Astrocyte (in vitro differentiated cells and primary cell): ENCODE measurements at regions not wholly inside any gene's neighbourhood (a gene's known extent, or its start where the extent isn't known, plus 50 kb on each side); places are given as distances from the start of the nearest gene placed in this dataset.

ENCODE experiments used
- DNase-seq: peaks from one replicate; pipeline ENCODE4 v3.0.0-alpha.2; 2010; ENCODE audit warnings: low read depth
- FAIRE-seq: peaks from 2 replicates; lab custom pipeline; 2011; peaks lifted over from hg19 to GRCh38; lab: Jason Lieb, UNC
- H2AFZ ChIP-seq: 2 replicates; pipeline ENCODE4 v1.6.0; 2012; ENCODE audit warnings: low read depth, low read length, inconsistent platforms
- H3K27ac ChIP-seq: 2 replicates; pipeline ENCODE4 v1.5.1; 2011; ENCODE audit warnings: low read depth, low read length, inconsistent platforms
- H3K27me3 ChIP-seq: 2 replicates; pipeline ENCODE4 v1.6.0; 2011; ENCODE audit warnings: low read length, inconsistent platforms; ENCODE audit not compliant: insufficient read depth
- H3K36me3 ChIP-seq: 2 replicates; pipeline ENCODE4 v1.5.1; 2011; ENCODE audit warnings: low read length, inconsistent platforms; ENCODE audit not compliant: insufficient read depth
- H3K4me1 ChIP-seq: 2 replicates; pipeline ENCODE4 v1.5.1; 2011; ENCODE audit warnings: low read length, inconsistent platforms; ENCODE audit not compliant: insufficient read depth
- H3K4me2 ChIP-seq: 2 replicates; pipeline ENCODE4 v1.6.0; 2012; ENCODE audit warnings: low read length, inconsistent platforms
- H3K4me3 ChIP-seq: 2 replicates; pipeline ENCODE4 v1.5.1; 2011; ENCODE audit warnings: low read depth, mild to moderate bottlenecking, low read length, inconsistent platforms; ENCODE audit not compliant: insufficient read depth
- H3K79me2 ChIP-seq: 2 replicates; pipeline ENCODE4 v1.6.0; 2012; ENCODE audit warnings: mild to moderate bottlenecking, low read length, inconsistent platforms; ENCODE audit not compliant: insufficient read depth
- H3K9ac ChIP-seq: 2 replicates; pipeline ENCODE4 v1.6.0; 2012; ENCODE audit warnings: mild to moderate bottlenecking, low read length, inconsistent platforms
- H3K9me3 ChIP-seq: 2 replicates; pipeline ENCODE4 v1.5.1; 2012; ENCODE audit warnings: low read depth, mild to moderate bottlenecking, low read length, inconsistent platforms; ENCODE audit not compliant: insufficient read depth
- H4K20me1 ChIP-seq: 2 replicates; pipeline ENCODE4 v1.6.0; 2012; ENCODE audit warnings: low read length, inconsistent platforms; ENCODE audit not compliant: insufficient read depth
- H3K27ac Mint-ChIP-seq: one replicate; pipeline ENCODE4 v1.8.0; 2021; ENCODE audit warnings: mild to moderate bottlenecking, mixed read lengths; ENCODE audit not compliant: unreplicated experiment
- H3K27me3 Mint-ChIP-seq: one replicate; pipeline ENCODE4 v1.8.0; 2021; ENCODE audit warnings: low read depth, mixed read lengths; ENCODE audit not compliant: unreplicated experiment
- H3K36me3 Mint-ChIP-seq: one replicate; pipeline ENCODE4 v1.8.0; 2021; ENCODE audit warnings: low read depth, mixed read lengths; ENCODE audit not compliant: unreplicated experiment
- H3K4me1 Mint-ChIP-seq: one replicate; pipeline ENCODE4 v1.8.0; 2021; ENCODE audit warnings: low read depth, mixed read lengths; ENCODE audit not compliant: unreplicated experiment
- H3K4me3 Mint-ChIP-seq: one replicate; pipeline ENCODE4 v1.8.0; 2021; ENCODE audit warnings: mild to moderate bottlenecking, moderate library complexity, mixed read lengths; ENCODE audit not compliant: unreplicated experiment
- H3K9me3 Mint-ChIP-seq: one replicate; pipeline ENCODE4 v1.8.0; 2021; ENCODE audit warnings: mild to moderate bottlenecking, mixed read lengths; ENCODE audit not compliant: unreplicated experiment
- CTCF ChIP-seq: IDR thresholded peaks from 2 replicates; pipeline ENCODE4 v1.5.1; 2011; ENCODE audit warnings: low read depth, mild to moderate bottlenecking, inconsistent platforms, low read length, moderate library complexity; ENCODE audit not compliant: insufficient read depth
- EZH2 ChIP-seq: IDR thresholded peaks from 2 replicates; pipeline ENCODE4 v1.6.1; 2012; ENCODE audit warnings: mild to moderate bottlenecking, low read length, inconsistent platforms; ENCODE audit not compliant: insufficient read depth

GRCh38 chr11:92391364-92391763 is 166.7 kb downstream of the FAT3 start:
- H3K27me3 Mint-ChIP-seq, result no peaks in the 10 kb centered on the region
- no peak overlapping the region for H3K4me2 ChIP-seq
- H3K36me3 Mint-ChIP-seq, result no peaks in the 10 kb centered on the region
- no peak for TF ChIP-seq EZH2
- TF ChIP-seq CTCF, result no peak
- no peaks in the 10 kb centered on the region for H3K27me3 ChIP-seq
- H3K9me3 ChIP-seq, result no peaks in the 10 kb centered on the region
- H4K20me1 ChIP-seq, result no peaks in the 10 kb centered on the region
- no peak overlapping the region for H2AFZ ChIP-seq
- no peaks in the 10 kb centered on the region for H3K9me3 Mint-ChIP-seq
- DNase-seq (no peak), FAIRE-seq (no peak)
- peaks cover 26% of the 10 kb centered on the region for H3K4me1 Mint-ChIP-seq
- no peaks in the 10 kb centered on the region for H3K4me1 ChIP-seq
- H3K27ac Mint-ChIP-seq, result no peak overlapping the region
- H3K4me3 Mint-ChIP-seq, result no peak overlapping the region
- H3K36me3 ChIP-seq, result no peaks in the 10 kb centered on the region
- H3K79me2 ChIP-seq, result no peaks in the 10 kb centered on the region
- H3K4me3 ChIP-seq, result no peak overlapping the region
- H3K9ac ChIP-seq, result no peak overlapping the region
- no peak overlapping the region for H3K27ac ChIP-seq

- FAIRE-seq (no peak), DNase-seq (no peak)
- no peak overlapping the region for H3K9ac ChIP-seq
- H3K27me3 ChIP-seq, result no peaks in the 10 kb centered on the region
- H3K4me1 ChIP-seq, result no peaks in the 10 kb centered on the region
- no peak overlapping the region for H3K4me3 ChIP-seq
- no peaks in the 10 kb centered on the region for H3K9me3 Mint-ChIP-seq
- no peak overlapping the region for H3K4me2 ChIP-seq
- H3K27me3 Mint-ChIP-seq, result no peaks in the 10 kb centered on the region
- no peak overlapping the region for H3K27ac Mint-ChIP-seq
- H3K36me3 ChIP-seq, result no peaks in the 10 kb centered on the region
- TF ChIP-seq EZH2 (no peak), CTCF (no peak)
- H3K4me1 Mint-ChIP-seq, result peaks cover 25% of the 10 kb centered on the region
- no peak overlapping the region for H3K4me3 Mint-ChIP-seq
- H3K36me3 Mint-ChIP-seq, result no peaks in the 10 kb centered on the region
- no peaks in the 10 kb centered on the region for H3K79me2 ChIP-seq
- no peaks in the 10 kb centered on the region for H4K20me1 ChIP-seq
- no peaks in the 10 kb centered on the region for H3K9me3 ChIP-seq
- no peak overlapping the region for H2AFZ ChIP-seq
- no peak overlapping the region for H3K27ac ChIP-seq
Observed at GRCh38 chr11:92391808-92392207, 167.2 kb downstream of the FAT3 start.

- DNase-seq (no peak), FAIRE-seq (no peak)
- no peaks in the 10 kb centered on the region for H3K9me3 Mint-ChIP-seq
- no peaks in the 10 kb centered on the region for H3K27me3 Mint-ChIP-seq
- TF ChIP-seq CTCF (no peak), EZH2 (no peak)
- no peaks in the 10 kb centered on the region for H3K4me1 ChIP-seq
- H3K4me3 ChIP-seq, result no peak overlapping the region
- H3K36me3 ChIP-seq, result no peaks in the 10 kb centered on the region
- no peak overlapping the region for H3K27ac ChIP-seq
- peaks cover 24% of the 10 kb centered on the region for H3K4me1 Mint-ChIP-seq
- no peaks in the 10 kb centered on the region for H3K79me2 ChIP-seq
- H3K4me2 ChIP-seq, result no peak overlapping the region
- no peak overlapping the region for H3K27ac Mint-ChIP-seq
- H3K4me3 Mint-ChIP-seq, result no peak overlapping the region
- H3K9ac ChIP-seq, result no peak overlapping the region
- H3K9me3 ChIP-seq, result no peaks in the 10 kb centered on the region
- H4K20me1 ChIP-seq, result no peaks in the 10 kb centered on the region
- H2AFZ ChIP-seq, result no peak overlapping the region
- no peaks in the 10 kb centered on the region for H3K27me3 ChIP-seq
- H3K36me3 Mint-ChIP-seq, result peaks cover 2% of the 10 kb centered on the region
Observed at GRCh38 chr11:92393218-92393617, 168.6 kb downstream of the FAT3 start.
